Keratinocyte (primary cell): ENCODE measurements at regions not wholly inside any gene's neighbourhood (a gene's known extent, or its start where the extent isn't known, plus 50 kb on each side); places are given as distances from the start of the nearest gene placed in this dataset.

Experiments used
- DNase-seq: peaks from one replicate; pipeline ENCODE4 v3.0.0-alpha.2; 2011; ENCODE audit warnings: low read depth, missing footprints, low spot score
- FAIRE-seq: peaks from 2 replicates; lab custom pipeline; 2011; peaks lifted over from hg19 to GRCh38; lab: Jason Lieb, UNC
- H2AFZ ChIP-seq: 2 replicates; pipeline ENCODE4 v1.6.0; 2012; ENCODE audit warnings: low read length, control low read depth, inconsistent platforms; ENCODE audit not compliant: control insufficient read depth
- H3K27ac ChIP-seq: 2 replicates; pipeline ENCODE4 v1.5.1; 2011; ENCODE audit warnings: low read length; ENCODE audit not compliant: control insufficient read depth, insufficient read depth
- H3K27me3 ChIP-seq: 3 replicates; pipeline ENCODE4 v1.6.0; 2011; ENCODE audit warnings: low read length; ENCODE audit not compliant: control insufficient read depth, insufficient read depth; ENCODE audit errors: extremely low read depth
- H3K36me3 ChIP-seq, 2 experiments: 2 replicates in 1 of 2; 3 replicates in 1 of 2; pipeline ENCODE4 v1.5.1; 2011; ENCODE audit warnings: low read length in 2 of 2, mild to moderate bottlenecking in 1 of 2; ENCODE audit not compliant: control insufficient read depth in 2 of 2, insufficient read depth in 2 of 2; ENCODE audit errors: extremely low read depth in 1 of 2
- H3K4me1 ChIP-seq: 3 replicates; pipeline ENCODE4 v1.5.1; 2011; ENCODE audit warnings: low read length; ENCODE audit not compliant: control insufficient read depth, insufficient read depth; ENCODE audit errors: extremely low read depth
- H3K4me2 ChIP-seq: 3 replicates; pipeline ENCODE4 v1.6.0; 2011; ENCODE audit warnings: low read depth, low read length; ENCODE audit not compliant: control insufficient read depth, insufficient read depth; ENCODE audit errors: extremely low read depth
- H3K4me3 ChIP-seq, 3 experiments: fragments of 200-600 bp in 1 of 3; sonication (generic) in 1 of 3; 2 replicates in 2 of 3; 3 replicates in 1 of 3; pipeline ENCODE4 v1.5.1; 2011 to 2016; ENCODE audit warnings: low read length in 3 of 3, mild to moderate bottlenecking in 3 of 3, control low read depth in 2 of 3, inconsistent platforms in 1 of 3, low read depth in 1 of 3, mixed read lengths in 1 of 3, mixed run types in 1 of 3, moderate library complexity in 1 of 3; ENCODE audit not compliant: control insufficient read depth in 2 of 3, insufficient read depth in 2 of 3; ENCODE audit errors: extremely low read depth in 1 of 3
- H3K79me2 ChIP-seq: 2 replicates; pipeline ENCODE4 v1.6.0; 2012; ENCODE audit warnings: low read length; ENCODE audit not compliant: control insufficient read depth, insufficient read depth
- H3K9ac ChIP-seq: 3 replicates; pipeline ENCODE4 v1.6.0; 2011; ENCODE audit warnings: low read length; ENCODE audit not compliant: control insufficient read depth, insufficient read depth; ENCODE audit errors: extremely low read depth
- H3K9me1 ChIP-seq: 3 replicates; pipeline ENCODE4 v1.6.0; 2011; ENCODE audit warnings: low read length; ENCODE audit not compliant: control insufficient read depth, insufficient read depth; ENCODE audit errors: extremely low read depth
- H3K9me3 ChIP-seq: 2 replicates; pipeline ENCODE4 v1.5.1; 2012; ENCODE audit warnings: low read depth, low read length; ENCODE audit not compliant: control insufficient read depth
- H4K20me1 ChIP-seq: 3 replicates; pipeline ENCODE4 v1.6.0; 2011; ENCODE audit warnings: low read length; ENCODE audit not compliant: control insufficient read depth, insufficient read depth; ENCODE audit errors: extremely low read depth
- EZH2 ChIP-seq: IDR thresholded peaks from one replicate; pipeline ENCODE4 v1.6.1; 2012; ENCODE audit warnings: inconsistent platforms, mild to moderate bottlenecking, low read length, moderate library complexity
- dilution Hi-C: fragments of 300-500 bp; cut with MboI; formaldehyde crosslinking; loops from one replicate; pipeline ENCODE4 v1.7.0; 2020; ENCODE audit warnings: low sequenced_read_pairs; ENCODE audit not compliant: extremely low pct_ligation_motif_present
- TF ChIP-seq, protein P1 (sequence below), 3 experiments: IDR thresholded peaks in 1 of 3; conservative IDR thresholded peaks in 1 of 3; optimal IDR thresholded peaks in 1 of 3; 2 replicates in 2 of 3; 3 replicates in 1 of 3; pipeline versions ENCODE3 to v1.5.1; 2011; ENCODE audit warnings: low read length in 3 of 3, mild to moderate bottlenecking in 3 of 3, moderate library complexity in 2 of 3, control low read depth in 1 of 3, inconsistent platforms in 1 of 3; ENCODE audit not compliant: insufficient read depth in 2 of 3; ENCODE audit errors: extremely low read depth in 1 of 3

DNA sequence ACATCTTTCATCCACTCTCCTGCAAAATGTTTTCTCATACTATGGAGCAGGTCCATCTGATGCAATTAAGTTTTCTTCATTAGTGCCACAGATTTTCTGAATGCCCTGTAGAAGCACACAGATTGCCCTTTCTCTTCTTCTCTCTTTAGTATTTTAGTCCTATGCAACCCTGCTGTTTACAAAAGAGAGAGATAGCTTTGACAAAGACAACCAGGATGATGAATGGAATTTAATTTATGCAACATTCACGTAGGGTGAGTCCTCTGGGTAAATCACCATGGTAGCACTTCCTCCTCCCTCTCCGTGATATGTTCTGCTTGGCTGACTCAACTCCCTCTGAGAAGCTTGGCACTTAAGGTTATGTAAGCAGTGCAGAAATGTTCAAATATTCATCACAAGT, 400.9 kb upstream of the PDE3A start:
- Histone ChIP-seq H2AFZ (no peak overlapping the region), H4K20me1 (no peaks in the 10 kb centered on the region), H3K27ac (no peak overlapping the region), H3K4me2 (no peak overlapping the region), H3K9me3 (no peaks in the 10 kb centered on the region), H3K9me1 (no peaks in the 10 kb centered on the region), H3K27me3 (no peaks in the 10 kb centered on the region), H3K4me3 (no peak overlapping the region), H3K9ac (no peak overlapping the region), H3K79me2 (no peaks in the 10 kb centered on the region), H3K36me3 (no peaks in the 10 kb centered on the region), H3K4me1 (no peaks in the 10 kb centered on the region)
- dilution Hi-C loops: no loop called here
- no peak for FAIRE-seq
- no peak for DNase-seq
- no peak for TF ChIP-seq EZH2
- TF ChIP-seq, protein P1, sequence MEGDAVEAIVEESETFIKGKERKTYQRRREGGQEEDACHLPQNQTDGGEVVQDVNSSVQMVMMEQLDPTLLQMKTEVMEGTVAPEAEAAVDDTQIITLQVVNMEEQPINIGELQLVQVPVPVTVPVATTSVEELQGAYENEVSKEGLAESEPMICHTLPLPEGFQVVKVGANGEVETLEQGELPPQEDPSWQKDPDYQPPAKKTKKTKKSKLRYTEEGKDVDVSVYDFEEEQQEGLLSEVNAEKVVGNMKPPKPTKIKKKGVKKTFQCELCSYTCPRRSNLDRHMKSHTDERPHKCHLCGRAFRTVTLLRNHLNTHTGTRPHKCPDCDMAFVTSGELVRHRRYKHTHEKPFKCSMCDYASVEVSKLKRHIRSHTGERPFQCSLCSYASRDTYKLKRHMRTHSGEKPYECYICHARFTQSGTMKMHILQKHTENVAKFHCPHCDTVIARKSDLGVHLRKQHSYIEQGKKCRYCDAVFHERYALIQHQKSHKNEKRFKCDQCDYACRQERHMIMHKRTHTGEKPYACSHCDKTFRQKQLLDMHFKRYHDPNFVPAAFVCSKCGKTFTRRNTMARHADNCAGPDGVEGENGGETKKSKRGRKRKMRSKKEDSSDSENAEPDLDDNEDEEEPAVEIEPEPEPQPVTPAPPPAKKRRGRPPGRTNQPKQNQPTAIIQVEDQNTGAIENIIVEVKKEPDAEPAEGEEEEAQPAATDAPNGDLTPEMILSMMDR (optimal IDR thresholded peaks at IDR 0.05 in 1 of 3, IDR thresholded peaks at IDR 0.05 in 1 of 3, conservative IDR thresholded peaks at IDR 0.05 in 1 of 3; ENCODE audit: extremely low read depth in 1 of 3, insufficient read depth in 2 of 3, low read length in 3 of 3): no peak

DNA sequence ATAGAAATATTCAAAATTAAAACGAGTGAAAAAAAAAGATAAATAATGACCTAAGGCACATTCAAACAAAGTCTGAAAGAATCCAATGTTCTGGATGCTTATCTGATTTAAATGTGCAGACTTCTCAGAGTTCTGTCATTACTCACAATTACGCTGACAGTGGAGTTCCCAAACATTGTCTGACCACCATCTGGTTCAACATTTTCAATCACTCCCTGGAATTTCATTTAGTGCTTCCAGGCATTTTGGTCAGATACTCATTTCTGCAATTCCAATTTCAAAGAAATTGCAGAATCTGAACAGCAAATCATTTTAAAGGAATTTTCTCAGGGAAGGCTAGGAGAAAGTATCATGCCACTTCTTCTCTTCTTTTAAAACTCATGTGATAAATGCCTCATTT, 398.2 kb upstream of the PDE3A start:
- H3K4me2 ChIP-seq: no peak overlapping the region
- no peak overlapping the region for H2AFZ ChIP-seq
- no peak overlapping the region for H3K27ac ChIP-seq

More for the DNA sequence above, 398.2 kb upstream of the PDE3A start:
- no peak overlapping the region for H3K4me3 ChIP-seq
- FAIRE-seq (no peak), DNase-seq (no peak)
- H3K9me3 ChIP-seq: no peaks in the 10 kb centered on the region
- TF ChIP-seq, protein P1 (optimal IDR thresholded peaks at IDR 0.05 in 1 of 3, IDR thresholded peaks at IDR 0.05 in 1 of 3, conservative IDR thresholded peaks at IDR 0.05 in 1 of 3; ENCODE audit: extremely low read depth in 1 of 3, insufficient read depth in 2 of 3, low read length in 3 of 3): no peak
- TF ChIP-seq EZH2: no peak
- H3K4me1 ChIP-seq: no peaks in the 10 kb centered on the region
- H3K9ac ChIP-seq: no peak overlapping the region
- H3K9me1 ChIP-seq: no peaks in the 10 kb centered on the region
- dilution Hi-C loops: no loop called here
- no peaks in the 10 kb centered on the region for H4K20me1 ChIP-seq
- no peaks in the 10 kb centered on the region for H3K27me3 ChIP-seq
- no peaks in the 10 kb centered on the region for H3K79me2 ChIP-seq
- H3K36me3 ChIP-seq: no peaks in the 10 kb centered on the region
